Stimulated activated CD4-positive, alpha-beta T cell treated with anti-CD3 and anti-CD28 coated beads, TNF-alpha, amount 100 ng/mL, for 1 hour (primary cell): ENCODE measurements at regions not wholly inside any gene's neighbourhood (a gene's known extent, or its start where the extent isn't known, plus 50 kb on each side); places are given as distances from the start of the nearest gene placed in this dataset.

Source experiments
- DNase-seq, 3 donors: peaks; one replicate each; pipeline ENCODE4 v3.0.0-alpha.2; 2020; ENCODE audit warnings: low read depth in 3 of 3, low spot score in 1 of 3

DNA sequence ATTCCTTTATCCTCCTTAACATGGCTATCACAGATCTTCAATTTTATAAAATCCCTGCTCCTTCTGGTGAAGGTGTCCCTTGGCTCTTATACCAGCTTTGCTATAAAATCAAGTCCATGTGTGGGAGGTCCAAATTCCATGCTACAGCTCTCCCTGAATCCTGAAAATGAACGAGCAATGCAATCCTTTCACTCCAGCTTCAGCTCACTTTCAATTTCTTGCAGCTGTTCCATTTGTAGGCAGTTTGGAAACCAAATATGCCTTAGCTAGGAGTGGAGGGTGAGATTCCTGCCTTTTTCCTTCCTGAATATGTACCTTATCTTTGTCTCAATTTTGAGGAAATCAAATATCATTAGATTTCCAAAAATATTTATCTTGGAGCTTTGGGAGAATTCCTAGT is 402.6 kb downstream of the TTLL7 start:
- no peak for DNase-seq

DNA sequence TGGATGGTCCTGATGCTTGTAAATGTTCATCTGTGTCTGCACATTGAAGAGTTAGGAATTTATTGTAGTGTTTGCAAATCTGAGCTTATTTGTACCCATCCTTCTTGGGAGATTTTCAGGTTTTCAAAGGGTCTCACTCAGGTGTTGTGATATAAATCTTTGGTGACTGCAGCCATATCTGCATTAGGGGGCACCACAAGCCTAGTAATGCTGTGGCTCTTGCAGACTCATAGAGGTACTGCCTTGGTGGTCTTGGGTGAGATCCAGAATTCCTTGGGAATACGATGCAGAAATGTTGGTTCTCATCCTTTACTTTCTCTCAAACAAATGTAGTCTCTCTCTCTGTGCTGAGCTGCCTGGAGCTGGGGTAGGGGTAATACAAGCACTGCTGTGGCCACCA is 405.9 kb downstream of the TTLL7 start:
- DNase-seq, result no peak

DNA sequence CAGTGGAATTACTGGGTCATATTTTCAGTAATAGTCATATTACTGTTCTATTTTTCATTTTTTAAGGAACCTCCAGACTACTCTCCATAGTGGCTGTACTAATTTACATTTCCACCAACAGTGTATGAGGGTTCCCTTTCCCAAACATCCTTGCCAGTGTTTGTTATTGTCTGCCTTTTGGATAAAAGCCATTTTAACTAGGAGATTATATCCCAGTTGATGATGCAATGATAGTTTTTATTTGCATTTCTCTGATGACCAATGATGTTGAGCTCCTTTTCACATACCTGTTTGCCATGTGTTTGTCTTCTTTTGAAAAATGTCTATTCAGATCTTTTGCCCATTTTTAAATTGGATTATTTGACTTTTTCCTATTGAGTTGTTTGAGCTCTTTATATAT is 410.8 kb downstream of the TTLL7 start:
- DNase-seq, result no peak

DNA sequence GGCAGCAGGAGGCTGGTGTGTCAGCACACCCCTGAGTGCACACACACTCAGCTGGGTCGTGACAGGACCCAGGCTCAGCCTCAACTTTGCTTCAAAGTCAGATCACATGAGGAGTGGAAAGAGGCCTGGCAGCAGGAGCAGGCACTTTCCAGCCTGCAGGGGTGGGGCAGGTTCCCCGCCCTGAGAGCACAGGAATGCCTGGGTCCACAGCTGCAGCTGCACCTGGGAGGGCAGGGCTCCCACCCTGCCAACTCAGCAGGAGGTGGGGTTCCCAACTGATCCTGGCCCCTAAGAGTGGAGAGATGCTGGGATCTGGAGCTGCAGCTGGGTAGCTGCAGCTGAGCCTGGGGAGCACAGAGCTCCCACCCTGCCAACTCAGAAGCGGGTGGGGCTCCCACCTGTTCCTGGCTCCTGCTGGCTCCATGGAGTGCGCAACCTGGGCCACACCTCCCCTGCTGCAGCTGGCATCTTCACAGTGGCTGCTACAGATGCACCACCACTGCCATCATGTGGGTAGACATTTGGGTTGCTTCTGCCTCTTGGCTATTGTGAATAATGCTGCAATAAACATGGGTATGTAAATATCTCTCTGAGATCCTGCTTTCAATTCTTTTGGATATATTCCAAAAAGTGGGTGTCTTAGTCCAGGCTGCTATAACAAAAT is 415.4 kb downstream of the TTLL7 start:
- no peak for DNase-seq

DNA sequence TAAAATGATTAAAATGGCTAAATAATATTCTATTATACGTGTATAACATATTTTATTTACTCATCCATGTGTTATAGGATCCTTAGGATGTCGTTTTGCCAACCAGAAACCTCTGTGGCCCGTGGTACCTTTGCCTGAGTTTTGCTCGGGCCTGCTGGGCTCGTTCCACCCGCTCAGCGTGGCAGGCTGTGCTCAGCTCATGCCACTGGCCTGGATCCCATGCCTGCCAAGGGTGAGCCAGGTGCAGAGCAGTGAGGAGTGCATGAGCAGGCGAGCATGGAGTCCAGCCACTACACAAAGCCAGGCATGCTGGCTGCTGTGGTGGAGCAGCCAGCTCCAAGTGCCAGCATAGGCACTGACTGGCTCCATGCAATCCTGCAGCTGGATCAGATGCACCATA is 417.2 kb downstream of the TTLL7 start:
- DNase-seq, result no peak

DNA sequence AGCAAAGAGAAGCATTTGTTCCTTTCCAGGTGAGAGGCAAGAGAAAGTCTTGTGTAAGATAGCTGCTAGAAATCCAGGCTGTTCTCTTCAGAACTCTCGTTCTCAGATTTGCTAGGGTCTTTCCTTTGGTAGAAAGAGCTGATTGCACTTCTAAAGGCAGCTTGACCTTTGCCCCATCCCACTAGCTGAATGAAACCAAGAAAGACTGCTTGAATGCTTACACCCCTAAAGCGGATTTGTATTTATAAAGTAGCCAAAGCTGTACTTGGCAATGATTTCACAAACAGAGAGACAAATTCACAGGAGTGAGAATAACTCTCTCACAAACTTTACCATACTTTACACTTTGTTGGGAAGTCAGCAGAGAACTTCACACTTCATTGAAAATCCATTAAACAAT is 424.1 kb downstream of the TTLL7 start:
- no peak for DNase-seq

DNA sequence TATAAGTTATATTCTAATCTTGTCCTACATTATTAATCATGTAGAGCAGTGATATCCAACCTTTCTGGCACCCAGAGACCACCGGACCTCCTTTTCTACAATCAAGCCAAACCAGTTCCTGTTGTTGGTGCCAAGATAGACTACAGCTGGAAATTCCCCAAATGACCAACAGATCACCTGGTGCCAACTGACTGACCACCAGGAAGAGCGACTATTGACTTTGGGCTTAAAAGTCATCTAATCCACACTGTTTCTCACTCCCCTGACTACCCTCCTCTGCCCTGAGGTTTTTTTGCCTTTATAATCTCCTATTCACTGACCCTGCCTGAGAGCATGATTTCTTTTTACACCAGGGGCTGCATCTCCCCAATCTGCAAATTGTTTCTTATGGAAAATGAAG is 425.2 kb downstream of the TTLL7 start:
- no peak for DNase-seq

DNA sequence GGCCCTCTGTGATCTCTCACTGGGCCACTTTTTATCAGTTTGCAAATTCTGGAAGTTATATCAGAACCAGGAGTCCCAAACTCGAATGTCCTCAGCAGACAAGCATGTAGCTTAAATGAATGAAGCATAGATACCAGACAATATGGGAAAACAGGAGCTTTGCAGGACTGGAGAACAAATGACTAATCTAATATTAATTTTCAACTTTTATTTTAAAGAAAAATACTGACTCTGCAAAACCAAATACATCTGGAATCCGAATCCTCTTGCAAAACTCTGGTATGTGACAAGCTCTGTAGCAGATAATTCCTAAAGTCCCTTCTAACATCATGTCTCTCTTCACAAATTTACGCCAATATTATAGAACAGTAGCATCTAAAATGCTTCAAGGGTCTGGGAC is 427.4 kb downstream of the TTLL7 start:
- no peak for DNase-seq

DNA sequence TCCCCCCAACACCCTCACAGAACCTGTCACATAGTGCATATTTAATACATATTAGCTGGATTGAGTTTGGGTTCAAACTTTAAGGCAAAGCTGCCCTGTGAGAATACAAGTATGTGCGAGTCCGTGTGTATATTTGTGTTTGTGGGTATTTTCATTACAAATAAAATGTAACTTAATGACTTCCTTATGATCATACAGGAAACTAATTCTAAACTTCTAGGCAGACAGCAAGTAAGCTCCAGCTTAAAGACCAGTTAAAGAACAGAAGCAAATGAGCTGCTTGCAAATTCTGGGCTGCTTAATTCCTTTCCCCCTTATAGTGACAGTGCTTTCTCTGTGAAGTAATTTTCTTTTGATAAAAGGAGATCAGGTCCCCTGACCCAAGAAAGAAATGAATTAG is 437.6 kb downstream of the TTLL7 start:
- no peak for DNase-seq

DNA sequence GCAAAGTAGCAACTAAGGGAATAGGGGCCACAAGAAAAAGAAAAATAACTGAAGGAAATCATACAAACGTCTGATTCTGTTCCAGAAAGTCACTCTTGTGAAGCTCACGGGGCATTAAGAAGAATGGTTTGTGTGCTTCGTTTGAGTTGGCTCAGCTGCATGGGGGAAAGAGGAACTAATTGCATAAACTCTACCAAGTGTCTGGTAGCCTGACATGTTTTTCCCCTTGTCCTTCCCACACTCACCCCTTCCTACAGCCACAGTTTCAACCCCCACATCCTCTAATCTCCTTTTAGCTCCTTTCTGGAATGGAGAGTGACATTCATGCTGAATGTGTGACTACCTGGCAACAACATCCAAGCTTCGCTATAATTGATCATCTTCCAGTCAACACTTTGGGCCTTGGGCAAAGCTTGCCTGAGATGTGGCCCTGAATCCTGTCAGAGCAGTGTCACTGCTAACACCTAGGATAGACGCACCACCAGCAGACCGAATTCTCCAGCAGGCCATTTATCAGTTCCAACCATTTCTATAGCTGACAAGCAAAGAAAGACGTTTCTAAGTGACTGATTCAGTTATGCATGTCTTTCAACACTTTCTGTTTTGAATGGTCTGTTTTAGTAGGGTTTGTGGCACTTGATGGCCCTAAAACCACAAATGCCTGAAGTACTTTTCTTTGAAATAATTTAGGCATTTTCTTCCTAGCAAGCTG is 439.6 kb downstream of the TTLL7 start:
- DNase-seq, result no peak

DNA sequence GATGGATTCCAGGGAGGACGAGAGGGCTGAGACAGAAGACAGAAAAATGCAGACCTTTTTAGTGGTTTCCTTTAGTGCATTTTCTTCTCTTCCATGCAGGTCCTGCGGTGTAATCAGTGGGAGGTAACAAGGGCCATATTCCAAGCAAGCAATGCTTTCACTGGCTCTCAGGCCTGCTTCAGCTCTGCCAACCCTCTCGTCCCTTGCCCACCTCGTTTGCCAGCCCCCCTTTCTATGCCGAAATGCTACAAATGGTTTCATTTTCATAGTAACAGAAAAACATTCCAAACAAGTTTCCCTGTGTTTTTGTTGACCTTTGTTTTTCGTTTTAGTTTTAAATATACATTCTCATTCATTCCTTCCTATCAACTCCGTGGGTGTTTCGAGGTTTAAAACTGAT is 443.1 kb downstream of the TTLL7 start:
- DNase-seq, result no peak

DNA sequence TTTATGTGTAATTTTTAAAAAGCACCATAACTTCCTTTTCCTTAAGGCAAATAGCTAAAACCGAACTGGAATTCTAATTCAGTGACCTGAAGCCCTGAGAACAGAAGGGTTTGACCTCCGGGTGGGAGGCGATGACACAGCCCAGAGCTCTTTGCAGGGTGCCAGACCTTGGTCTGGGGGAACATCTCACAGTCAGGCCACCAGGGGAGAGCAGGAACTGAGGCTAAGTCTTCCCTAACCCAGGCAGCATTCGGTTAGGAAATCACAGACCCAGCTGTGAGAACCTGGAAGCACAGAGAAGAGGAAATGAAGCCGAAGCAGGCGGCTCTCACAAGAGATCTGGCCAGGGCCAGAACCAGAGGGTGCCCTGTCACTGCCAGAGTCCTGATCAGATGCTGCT is 444.8 kb downstream of the TTLL7 start:
- no peak for DNase-seq

DNA sequence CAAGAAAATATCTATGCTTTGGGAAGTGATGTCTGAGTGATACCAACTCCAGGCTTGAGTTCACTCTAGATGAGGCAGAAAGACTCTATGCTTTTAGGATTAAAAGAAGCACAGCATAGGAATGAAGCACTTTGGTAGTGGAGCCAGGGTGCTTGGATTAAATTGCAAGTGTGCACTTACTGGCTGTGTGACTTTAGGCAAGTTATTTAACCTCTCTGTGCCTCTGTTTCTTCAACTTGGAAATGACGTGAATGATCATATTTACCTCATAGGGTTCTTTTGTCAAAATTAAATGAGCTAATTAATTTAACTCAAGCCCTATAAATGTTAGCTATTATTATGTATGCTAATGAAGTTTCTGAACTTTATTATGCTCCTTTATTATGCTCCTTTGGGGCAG is 446.1 kb downstream of the TTLL7 start:
- no peak for DNase-seq

DNA sequence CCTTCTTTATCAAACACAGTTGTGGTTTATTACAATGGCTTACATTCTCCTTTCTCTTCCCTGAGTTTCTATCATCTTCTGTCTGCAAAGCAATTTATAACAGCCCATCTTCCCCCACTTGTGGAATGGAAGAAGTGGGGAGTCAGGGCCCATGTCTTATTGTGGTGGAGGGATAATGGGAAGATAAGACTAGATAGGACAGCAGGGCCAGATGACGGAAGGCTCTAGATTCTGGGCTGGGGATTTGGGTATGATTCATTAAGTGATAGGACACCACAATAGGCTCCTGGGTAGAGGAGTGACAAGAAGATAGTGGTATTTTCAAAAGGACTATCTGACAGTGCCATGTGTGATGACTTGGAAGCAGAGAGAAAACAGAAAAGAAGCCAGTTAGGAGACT is 450.6 kb downstream of the TTLL7 start:
- DNase-seq, result no peak

DNA sequence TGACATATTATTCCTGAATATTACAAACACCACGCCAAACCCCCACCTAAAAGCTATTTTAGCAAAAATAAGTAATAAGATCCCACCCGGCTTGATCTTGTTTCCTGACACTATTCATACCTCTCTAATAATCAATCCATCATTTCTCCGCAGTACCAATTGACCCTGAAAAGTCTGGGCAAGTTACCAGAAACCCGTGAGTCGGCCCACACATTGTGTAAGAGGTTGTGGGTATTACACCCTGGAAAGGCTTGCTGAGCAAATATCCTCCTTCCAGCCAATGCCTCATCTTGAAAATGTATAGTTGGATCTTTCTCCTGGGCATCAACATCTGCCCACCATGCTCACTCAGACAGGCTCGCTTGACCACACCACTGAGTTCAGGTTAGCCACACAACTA is 451.0 kb downstream of the TTLL7 start:
- no peak for DNase-seq

DNA sequence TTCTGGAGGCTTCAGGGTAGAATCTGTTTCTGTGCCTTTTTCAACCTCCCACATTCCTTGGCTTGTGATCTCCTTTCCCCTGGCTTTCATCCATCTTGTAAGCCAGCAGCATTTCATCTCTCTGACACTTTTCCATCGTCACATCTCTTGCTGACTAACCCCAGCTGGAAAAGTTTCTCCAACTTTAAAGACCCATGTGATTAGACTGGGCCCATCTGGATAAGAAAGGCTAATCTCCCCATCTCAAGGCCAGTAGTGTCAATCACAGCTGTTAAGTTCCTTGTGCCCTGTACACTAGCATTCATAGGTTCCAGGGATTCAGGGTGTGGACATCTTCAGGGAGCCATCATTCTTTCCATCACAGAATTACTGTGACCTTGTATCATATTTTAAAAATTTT is 452.1 kb downstream of the TTLL7 start:
- no peak for DNase-seq

DNA sequence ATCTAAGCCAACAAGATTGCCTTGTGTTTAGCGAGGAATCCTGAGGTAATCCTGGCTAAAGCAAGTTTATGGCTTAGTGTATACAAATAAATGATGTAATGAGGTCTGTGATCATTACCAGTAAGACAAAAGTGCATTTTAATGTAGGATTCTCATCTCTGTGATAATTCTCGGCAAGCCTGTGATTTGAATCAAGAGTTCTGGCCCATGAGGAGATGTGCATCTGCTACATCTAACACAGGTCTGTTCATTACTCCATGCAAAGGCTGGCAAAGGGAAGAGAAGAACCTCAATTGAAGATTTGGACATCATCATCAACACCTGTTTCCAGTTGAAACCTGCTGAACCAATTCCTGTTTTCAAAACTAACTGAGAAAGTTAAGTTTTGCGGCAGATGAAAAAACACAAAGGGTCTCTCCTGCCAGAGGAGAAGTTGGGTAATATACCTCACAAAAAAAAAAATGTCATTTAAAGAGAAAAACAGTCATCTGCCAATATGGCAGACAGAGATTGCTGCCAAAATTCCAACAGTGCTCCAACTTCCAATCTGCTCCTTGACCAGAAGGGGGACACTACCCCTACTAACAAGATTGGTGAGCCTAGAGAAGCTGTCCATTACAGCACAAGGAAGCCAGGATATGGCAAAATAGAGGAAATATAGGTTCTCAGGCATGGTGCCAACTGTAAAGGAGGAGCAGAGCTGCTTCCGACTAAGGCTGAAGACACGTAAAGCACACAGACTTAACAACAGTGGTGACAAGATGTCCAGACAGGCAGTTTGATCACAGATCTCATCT is 453.7 kb downstream of the TTLL7 start:
- DNase-seq, result no peak

DNA sequence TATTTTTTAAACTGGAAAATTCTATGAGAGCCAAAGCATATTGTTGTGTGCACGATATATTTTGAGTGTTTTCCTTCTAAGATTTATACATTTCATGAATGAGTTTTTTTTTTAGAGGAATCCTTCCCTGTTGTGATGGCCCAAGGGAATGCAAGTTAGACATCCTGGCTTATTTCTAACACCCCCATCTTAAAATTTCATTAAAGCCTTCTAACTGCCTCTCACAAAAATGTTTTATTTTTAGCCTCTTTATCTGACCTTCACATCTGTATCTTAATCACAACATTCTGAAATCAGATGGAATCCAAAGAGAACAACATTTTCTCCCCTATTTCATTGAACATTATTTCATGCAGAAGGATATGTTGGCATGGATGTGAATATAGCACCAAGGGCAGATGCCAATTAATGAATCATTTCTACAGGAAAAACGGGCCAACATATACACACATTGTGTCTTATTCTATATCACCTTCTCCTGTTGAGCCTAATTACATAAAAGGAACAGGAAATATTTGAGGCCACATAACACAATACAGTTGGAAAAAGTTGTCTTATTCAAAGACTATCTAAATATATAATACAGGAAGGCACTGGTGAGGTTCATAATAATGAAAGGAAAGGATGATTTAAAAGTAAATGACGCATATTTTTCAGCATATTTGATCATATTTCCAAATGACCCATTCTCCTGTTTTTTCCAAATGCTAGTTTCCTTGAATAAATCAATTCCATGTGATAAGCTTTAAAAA is 455.5 kb downstream of the TTLL7 start:
- DNase-seq, result no peak

DNA sequence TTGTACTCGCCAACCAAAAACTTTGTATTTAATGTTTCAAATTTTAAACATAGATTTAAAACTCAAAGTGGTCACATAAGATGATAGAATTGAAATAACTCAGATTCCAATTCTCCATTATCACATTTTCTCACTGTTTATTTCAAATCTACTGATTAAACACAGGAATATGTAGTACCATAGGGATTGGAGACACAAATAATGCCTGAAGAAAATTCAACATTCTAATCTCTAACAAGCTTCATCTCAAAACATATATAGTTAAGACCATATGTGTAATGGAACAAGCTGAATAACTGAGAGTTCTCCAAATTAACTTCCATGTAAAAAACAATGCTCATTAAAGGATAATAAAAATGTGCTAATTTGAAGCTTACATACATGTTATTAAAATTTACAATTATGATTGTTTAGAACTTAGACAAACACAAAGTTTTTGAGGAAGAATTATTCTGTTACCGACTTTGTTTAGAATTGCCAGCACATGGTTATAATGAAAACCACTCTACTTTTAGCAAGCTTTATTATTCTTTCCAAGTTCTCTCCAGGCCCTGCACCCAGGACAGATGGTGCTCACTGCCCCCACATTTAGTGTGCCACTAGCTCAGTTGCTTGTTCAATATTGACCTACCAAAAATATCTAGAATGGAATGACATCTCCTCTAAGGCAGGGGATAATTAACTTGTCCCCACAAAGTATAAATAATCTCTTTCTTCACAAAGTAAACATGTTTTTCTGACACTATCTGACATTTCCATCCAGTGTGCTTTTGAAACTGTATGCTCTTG is 467.2 kb downstream of the TTLL7 start:
- DNase-seq, result no peak

DNA sequence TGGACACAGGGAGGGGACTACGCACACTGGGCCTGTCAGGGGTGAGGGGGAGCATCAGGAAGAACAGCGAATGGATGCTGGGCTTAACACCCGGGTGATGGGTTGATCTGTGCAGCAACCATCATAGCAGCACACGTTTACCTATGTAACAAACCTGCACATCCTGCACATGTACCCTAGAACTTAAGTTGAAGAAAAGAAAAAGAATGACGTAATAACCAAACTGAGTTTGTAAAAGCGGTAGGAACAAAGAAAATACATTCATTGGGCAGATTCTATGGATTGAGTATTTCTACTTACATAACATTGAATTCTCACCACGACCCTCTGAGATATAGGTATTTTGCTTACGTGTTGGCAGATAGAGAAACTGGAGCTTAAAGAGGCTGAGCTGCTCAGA is 468.4 kb downstream of the TTLL7 start:
- DNase-seq, result no peak

DNA sequence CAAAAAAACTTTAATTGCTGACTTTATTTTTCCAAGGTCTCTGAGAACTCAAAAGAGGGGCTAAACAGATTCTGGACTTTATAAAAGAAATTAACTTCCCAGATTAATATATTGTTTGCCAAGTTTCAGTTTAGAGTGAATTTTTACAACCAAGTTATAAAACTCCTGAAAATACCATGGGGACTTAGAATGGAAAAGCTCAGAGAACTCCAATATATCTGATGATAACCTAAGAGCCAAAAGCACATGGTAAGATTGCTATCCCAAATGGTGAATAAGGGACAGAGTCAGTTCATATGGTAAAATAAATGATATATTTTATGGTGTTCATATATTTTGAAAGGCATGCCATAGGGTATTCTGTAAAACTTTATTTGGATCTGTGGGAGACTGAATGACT is 470.9 kb downstream of the TTLL7 start:
- no peak for DNase-seq
